HT-29 (cell line): ENCODE measurements at regions not wholly inside any gene's neighbourhood (a gene's known extent, or its start where the extent isn't known, plus 50 kb on each side); places are given as distances from the start of the nearest gene placed in this dataset.
"Not testable (repeated sequence)": the region's sequence is repeated elsewhere in the genome, so short reads cannot be mapped to it uniquely, and the experiment has no call there.

Source experiments
- DNase-seq: peaks from one replicate; pipeline ENCODE4 v3.0.0-alpha.2; 2015; ENCODE audit warnings: low spot score

DNA sequence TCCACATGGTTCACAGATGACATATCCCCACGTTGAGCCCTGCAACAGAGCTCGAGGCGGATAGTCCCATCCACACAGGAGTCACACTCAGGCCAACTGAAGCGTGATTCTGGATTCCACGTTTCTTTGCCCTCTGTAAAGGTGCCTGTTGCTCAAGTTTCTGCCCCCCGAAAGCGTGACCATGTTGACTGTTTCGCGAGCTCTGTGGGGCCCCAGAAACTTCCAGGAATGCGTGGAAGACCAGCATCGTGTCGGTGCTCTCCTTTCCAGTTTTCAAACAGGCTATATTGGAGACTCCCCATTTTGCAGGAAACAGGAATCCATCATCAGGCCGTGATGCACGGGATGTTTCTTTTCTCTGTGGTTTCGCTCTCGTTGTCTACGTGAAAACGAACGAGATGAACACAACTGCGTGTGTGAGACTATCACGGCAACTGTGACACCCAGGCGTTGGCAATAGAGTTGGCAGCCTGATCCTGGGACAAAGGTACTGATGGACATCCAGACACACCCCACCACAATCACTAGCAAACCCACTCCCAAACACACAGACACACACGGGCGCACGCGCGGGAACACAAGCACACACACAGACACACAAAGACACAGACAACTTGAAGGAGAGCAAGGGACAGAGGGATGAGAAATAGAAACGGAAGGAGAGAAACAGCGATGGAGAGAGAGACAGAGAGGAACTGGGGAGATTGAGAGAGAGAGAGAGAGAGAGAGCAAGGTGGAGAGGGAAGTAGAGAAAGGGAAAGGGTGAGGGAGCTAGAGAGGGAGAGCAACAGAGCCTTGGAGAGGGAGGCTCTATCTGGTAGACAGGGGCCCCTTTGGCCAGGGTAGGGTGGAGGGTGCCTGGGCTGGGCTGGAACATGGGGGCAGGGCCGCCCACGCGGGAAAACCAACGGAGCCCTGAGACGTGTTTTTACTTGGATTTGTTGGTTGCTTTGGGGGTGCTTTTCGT is 1609.3 kb downstream of the SPATA31A7 start:
- not testable (repeated sequence) for DNase-seq

- DNase-seq = not testable (repeated sequence)
These were observed 1610.1 kb downstream of the SPATA31A7 start for GRCh38 chr9:62799851-62800371.

DNA sequence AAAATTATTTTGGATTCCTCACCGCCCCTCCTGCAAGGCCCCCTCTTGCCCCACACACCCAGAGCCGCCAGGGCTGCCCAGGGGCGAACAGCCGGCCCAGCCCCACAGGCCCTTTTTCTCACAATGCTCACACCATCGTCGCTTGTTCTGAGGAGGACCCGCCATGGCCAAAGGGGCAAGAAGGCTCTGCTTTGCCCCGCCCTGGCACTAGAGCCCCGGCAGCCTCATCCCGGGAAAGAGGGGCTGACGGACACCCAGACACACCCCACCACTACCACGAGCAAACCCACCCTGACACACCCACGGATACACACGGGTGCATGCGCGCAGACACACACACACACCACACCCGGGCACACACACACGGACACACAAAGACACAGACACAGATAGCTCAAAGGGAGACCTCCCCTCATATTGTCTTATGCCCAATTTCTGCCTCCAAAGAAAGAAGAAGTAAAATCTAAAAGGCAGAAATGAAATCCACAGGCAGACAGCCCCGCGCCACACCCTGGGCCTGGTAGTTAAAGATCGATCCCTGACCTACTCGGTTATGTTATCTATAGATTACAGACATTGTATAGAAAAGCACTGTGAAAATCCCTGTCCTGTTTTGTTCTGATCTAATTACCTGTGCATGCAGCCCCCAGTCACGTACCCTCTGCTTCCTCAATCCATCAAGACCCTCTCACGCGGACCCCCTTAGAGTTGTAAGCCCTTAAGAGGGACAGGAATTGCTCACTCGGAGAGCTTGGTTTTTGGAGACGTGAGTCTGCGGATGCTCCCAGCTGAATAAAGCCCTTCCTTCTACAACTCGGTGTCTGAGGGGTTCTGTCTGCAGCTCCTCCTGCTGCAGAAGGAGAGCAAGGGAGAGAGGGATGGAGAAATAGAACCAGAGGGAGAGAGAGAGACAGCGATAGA is 1610.9 kb downstream of the SPATA31A7 start:
- not testable (repeated sequence) for DNase-seq

DNA sequence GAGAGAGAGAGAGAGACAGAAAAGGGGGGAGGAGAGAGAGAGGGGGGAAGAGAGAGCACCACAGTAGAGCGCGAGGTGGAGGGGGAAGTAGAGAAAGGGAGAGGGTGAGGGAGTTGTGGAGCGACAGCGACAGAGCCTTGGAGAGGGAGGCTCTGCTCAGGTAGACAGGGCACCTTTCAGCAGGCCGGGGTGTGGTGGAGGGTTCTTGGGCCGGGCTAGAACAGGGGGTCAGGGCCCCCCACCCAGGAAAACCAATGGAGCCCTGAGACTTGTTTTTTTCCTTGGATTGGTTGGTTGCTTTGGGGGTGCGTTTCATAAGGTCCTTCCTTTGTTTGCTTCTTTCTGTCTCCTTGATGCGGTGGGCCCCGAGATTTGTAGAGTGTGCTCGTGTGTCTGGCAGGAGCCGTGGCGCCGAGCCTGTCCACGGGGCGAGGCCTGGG is 1611.6 kb downstream of the SPATA31A7 start:
- not testable (repeated sequence) for DNase-seq

- DNase-seq = peak; percentile 2
These were observed 1612.3 kb downstream of the SPATA31A7 start for GRCh38 chr9:62801961-62802718.

DNA sequence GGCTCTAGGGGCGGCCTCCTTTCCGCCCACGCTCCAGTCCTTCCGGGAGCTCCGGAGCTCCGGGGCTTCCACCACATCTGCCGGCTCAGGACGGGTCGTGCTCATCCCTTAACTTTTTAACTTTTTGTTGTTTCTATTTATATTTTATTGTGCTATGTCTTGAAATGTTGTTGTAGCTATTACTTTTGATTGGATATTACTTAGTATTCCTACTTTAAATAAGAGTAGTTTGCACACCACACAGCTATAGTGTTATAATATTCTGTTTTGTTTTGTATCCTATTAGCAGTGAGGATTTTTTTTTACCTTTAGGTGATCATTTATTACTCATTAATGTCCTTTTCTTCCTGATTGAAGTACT is 1612.9 kb downstream of the SPATA31A7 start:
- DNase-seq = not testable (repeated sequence)

- not testable (repeated sequence) for DNase-seq
These were observed 1613.3 kb downstream of the SPATA31A7 start for GRCh38 chr9:62803099-62803498.

GRCh38 chr9:62804314-62804713 is 1614.5 kb downstream of the SPATA31A7 start:
- not testable (repeated sequence) for DNase-seq

DNA sequence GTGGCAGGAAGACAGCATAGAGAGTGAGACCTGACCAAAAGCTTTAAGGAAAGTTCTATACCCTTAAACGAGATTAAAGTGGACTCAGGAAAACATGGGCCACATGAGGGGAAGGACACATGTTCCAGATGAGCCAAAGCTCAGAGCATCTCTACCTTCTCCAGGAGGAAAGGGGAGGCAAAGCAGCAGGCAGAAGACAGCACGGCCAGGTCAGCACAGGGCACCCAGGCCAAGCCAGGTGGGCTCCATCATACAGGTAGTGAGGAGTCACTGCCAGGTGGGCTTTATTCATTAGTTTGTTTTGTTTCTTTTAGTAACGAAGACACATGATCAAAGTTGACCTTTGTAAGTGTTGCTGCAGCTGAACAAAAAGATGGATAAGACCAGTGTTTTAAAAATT is 1617.6 kb downstream of the SPATA31A7 start:
- not testable (repeated sequence) for DNase-seq

GRCh38 chr9:62808081-62808480 is 1618.2 kb downstream of the SPATA31A7 start:
- not testable (repeated sequence) for DNase-seq

DNA sequence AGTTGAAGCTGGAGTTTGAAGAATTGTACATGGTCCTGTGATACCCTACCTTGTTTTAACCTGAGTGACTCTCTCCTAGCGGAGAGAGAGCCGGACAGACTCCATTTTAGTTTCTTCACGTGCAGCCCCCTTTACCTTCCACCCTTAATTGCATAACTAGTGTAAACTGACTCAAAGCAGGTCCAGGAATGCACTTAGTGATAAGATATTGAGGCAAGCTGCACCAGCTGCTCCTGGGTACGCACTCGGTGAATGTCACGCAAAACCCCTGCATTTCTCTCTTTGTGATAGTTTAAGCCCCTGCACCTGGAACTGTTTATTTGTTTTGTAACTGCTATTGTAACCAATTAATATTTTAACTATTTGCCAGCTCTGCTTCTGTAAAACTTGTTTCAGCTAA is 1620.5 kb downstream of the SPATA31A7 start:
- not testable (repeated sequence) for DNase-seq

DNA sequence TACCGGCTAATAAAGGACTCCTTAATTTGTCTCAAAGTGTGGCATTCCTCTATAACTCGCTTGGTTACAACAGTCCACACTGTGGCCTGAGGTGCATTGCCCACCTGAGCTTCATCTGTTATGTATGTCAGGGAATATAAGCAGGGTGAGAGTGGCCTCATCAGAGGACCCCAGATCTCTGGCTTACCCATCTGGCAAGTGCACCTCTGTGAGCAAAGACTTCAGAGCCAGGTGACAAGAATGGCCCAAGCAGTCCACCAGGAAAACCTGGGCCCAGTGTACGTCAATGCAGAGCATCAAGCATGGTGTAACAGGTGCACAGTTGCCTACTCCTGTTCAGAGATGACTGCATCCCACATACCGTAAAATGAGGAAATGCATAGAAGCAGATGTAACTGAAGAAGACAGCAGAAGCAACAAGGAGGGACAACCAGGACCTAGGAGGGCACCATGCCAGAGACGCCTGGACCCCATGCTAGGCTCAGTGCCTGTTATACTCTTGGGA is 1621.0 kb downstream of the SPATA31A7 start:
- DNase-seq = not testable (repeated sequence)

GRCh38 chr9:62815436-62815835 is 1625.6 kb downstream of the SPATA31A7 start:
- DNase-seq = not testable (repeated sequence)

DNA sequence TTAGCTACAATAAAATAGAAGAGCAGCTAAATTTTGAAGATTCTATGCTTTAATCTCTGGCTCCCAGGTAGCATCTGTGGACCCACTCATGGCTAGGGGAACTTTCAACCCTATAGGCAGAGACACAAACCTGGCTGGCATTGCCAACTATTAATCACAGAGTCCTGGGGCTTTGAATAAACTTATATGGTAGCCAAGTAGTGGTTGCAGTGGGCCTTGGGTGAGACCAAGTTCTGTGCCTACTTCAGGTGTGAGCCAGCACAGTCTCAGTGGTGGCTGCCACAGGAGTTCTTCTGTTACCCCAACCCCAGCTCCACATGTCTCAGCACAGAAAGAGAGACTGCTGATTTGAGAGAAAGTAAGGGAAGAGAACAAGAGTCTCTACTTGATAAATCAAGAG is 1626.5 kb downstream of the SPATA31A7 start:
- not testable (repeated sequence) for DNase-seq

- not testable (repeated sequence) for DNase-seq
These were observed 1627.4 kb downstream of the SPATA31A7 start for GRCh38 chr9:62817214-62817613.

- not testable (repeated sequence) for DNase-seq
These were observed 1632.3 kb downstream of the SPATA31A7 start for GRCh38 chr9:62822185-62822584.

- DNase-seq = not testable (repeated sequence)
These were observed 1638.4 kb downstream of the SPATA31A7 start for GRCh38 chr9:62827957-62828907.

DNA sequence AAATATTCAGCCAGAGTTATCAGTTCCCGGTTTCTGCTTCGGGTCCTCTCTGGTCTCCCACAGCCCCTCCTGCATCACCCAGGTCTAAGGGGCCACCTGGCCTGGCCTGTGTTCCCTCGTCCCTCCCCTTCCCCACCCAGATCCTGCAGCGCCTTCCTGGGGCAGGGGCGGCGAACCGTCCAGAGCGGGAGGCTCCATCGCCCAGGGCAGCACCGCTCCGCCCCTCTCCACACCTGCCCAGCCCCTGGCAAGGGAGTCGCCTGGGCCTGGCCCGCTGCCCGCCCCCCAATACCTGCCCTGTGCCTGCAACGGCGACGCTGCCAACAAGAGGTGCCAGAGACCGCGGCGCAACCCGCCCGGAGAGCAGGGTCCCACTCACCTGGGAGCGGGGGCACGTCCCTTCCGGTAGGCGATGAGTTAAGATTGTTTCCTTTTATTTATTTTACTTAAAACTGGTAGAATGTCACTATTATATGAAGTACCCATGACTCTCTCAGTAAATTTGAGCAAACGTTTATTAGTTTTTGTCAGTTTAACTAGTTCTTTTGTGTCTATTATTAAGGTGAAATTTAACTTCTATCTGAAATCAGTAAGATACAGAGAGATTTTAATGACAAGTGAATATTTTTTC is 1641.1 kb downstream of the SPATA31A7 start:
- not testable (repeated sequence) for DNase-seq
